Ishikawa (cell line): ENCODE measurements at regions not wholly inside any gene's neighbourhood (a gene's known extent, or its start where the extent isn't known, plus 50 kb on each side); places are given as distances from the start of the nearest gene placed in this dataset.

Experiments used
- CEBPB ChIP-seq: IDR thresholded peaks from 2 replicates; pipeline ENCODE4 v1.6.1; 2012
- CREB1 ChIP-seq: IDR thresholded peaks from 2 replicates; pipeline ENCODE4 v1.6.1; 2012; ENCODE audit warnings: low read depth
- EGR1 ChIP-seq: IDR thresholded peaks from 2 replicates; pipeline ENCODE4 v1.6.1; 2012
- EP300 ChIP-seq: IDR thresholded peaks from 2 replicates; pipeline ENCODE4 v1.6.1; 2012; ENCODE audit warnings: borderline replicate concordance
- FOXM1 ChIP-seq: IDR thresholded peaks from 2 replicates; pipeline ENCODE4 v1.6.1; 2012; ENCODE audit warnings: low read depth, borderline replicate concordance
- MAX ChIP-seq: IDR thresholded peaks from 2 replicates; pipeline ENCODE4 v1.6.1; 2012
- NFIC ChIP-seq: IDR thresholded peaks from 2 replicates; pipeline ENCODE4 v1.6.1; 2012
- RAD21 ChIP-seq: IDR thresholded peaks from 2 replicates; pipeline ENCODE4 v1.6.1; 2012; ENCODE audit warnings: low read depth
- REST ChIP-seq: IDR thresholded peaks from 2 replicates; pipeline ENCODE4 v1.6.1; 2012; ENCODE audit warnings: low read depth, mild to moderate bottlenecking
- TAF1 ChIP-seq: IDR thresholded peaks from 2 replicates; pipeline ENCODE4 v1.6.1; 2012; ENCODE audit warnings: low read depth, mild to moderate bottlenecking
- TCF12 ChIP-seq: IDR thresholded peaks from 2 replicates; pipeline ENCODE4 v1.6.1; 2012; ENCODE audit warnings: low read depth
- TEAD4 ChIP-seq: IDR thresholded peaks from 2 replicates; pipeline ENCODE4 v1.6.1; 2012
- USF1 ChIP-seq: IDR thresholded peaks from 2 replicates; pipeline ENCODE4 v1.6.1; 2012
- YY1 ChIP-seq: IDR thresholded peaks from 2 replicates; pipeline ENCODE4 v1.6.1; 2012; ENCODE audit warnings: low read depth
- ZBTB7A ChIP-seq: IDR thresholded peaks from 2 replicates; pipeline ENCODE4 v1.6.1; 2012; ENCODE audit warnings: low read depth

GRCh38 chr2:239494578-239494977, 93.8 kb upstream of the HDAC4 start:
- no peak for TF ChIP-seq NFIC
- TF ChIP-seq ZBTB7A, result no peak
- no peak for TF ChIP-seq TAF1
- no peak for TF ChIP-seq EGR1
- TF ChIP-seq FOXM1, result no peak
- no peak for TF ChIP-seq RAD21
- TF ChIP-seq CEBPB, result no peak
- TF ChIP-seq EP300, result no peak
- no peak for TF ChIP-seq YY1
- no peak for TF ChIP-seq USF1
- TF ChIP-seq TEAD4, result no peak
- no peak for TF ChIP-seq CREB1
- no peak for TF ChIP-seq REST
- TF ChIP-seq MAX, result no peak
- no peak for TF ChIP-seq TCF12

- TF ChIP-seq MAX (no peak), EP300 (no peak)
Observed at GRCh38 chr2:239489481-239489880, 88.7 kb upstream of the HDAC4 start.

GRCh38 chr2:239488125-239488524, 87.3 kb upstream of the HDAC4 start:
- no peak for TF ChIP-seq REST
- no peak for TF ChIP-seq MAX
- TF ChIP-seq NFIC, result no peak
- no peak for TF ChIP-seq TAF1
- TF ChIP-seq CREB1, result no peak
- no peak for TF ChIP-seq YY1
- TF ChIP-seq EP300, result no peak
- no peak for TF ChIP-seq CEBPB
- TF ChIP-seq USF1, result no peak
- no peak for TF ChIP-seq RAD21
- no peak for TF ChIP-seq ZBTB7A
- no peak for TF ChIP-seq EGR1
- TF ChIP-seq TEAD4, result no peak
- no peak for TF ChIP-seq TCF12
- TF ChIP-seq FOXM1, result no peak

- TF ChIP-seq CREB1 (no peak), TEAD4 (no peak), RAD21 (no peak), EGR1 (no peak), YY1 (no peak), FOXM1 (no peak), TCF12 (no peak), CEBPB (no peak), USF1 (no peak)
Observed at GRCh38 chr2:239487272-239487671, 86.5 kb upstream of the HDAC4 start.

GRCh38 chr2:239485622-239486021, 84.8 kb upstream of the HDAC4 start:
- no peak for TF ChIP-seq CEBPB
- TF ChIP-seq TAF1, result no peak
- no peak for TF ChIP-seq FOXM1
- no peak for TF ChIP-seq ZBTB7A
- TF ChIP-seq NFIC, result no peak
- TF ChIP-seq EGR1, result no peak
- TF ChIP-seq REST, result no peak
- no peak for TF ChIP-seq USF1
